Vagina (tissue), 2 donors: ENCODE measurements at regions not wholly inside any gene's neighbourhood (a gene's known extent, or its start where the extent isn't known, plus 50 kb on each side); places are given as distances from the start of the nearest gene placed in this dataset.

Experiments used
- DNase-seq, 2 donors: peaks; one replicate each; pipeline ENCODE4 v3.0.0-alpha.2; 2017; ENCODE audit errors: extremely low spot score in 2 of 2
- H3K27ac ChIP-seq: fragments of 200-600 bp; sonication (generic); one replicate; pipeline ENCODE4 v1.5.1; 2019
- H3K27me3 ChIP-seq: fragments of 200-600 bp; sonication (generic); one replicate; pipeline ENCODE4 v1.5.1; 2019
- H3K36me3 ChIP-seq, 2 donors: fragments of 200-600 bp; sonication (generic); one replicate each; pipeline ENCODE4 v1.5.1; 2017 to 2019
- H3K4me1 ChIP-seq: fragments of 200-600 bp; sonication (generic); one replicate; pipeline ENCODE4 v1.5.1; 2019
- H3K4me3 ChIP-seq, 2 donors: fragments of 200-600 bp; sonication (generic); 1 replicate in 1 of 2; 2 replicates in 1 of 2; pipeline ENCODE4 v1.5.1; 2016 to 2019
- H3K9me3 ChIP-seq: fragments of 200-600 bp; sonication (generic); one replicate; pipeline ENCODE4 v1.5.1; 2019
- POLR2A ChIP-seq, 2 donors: fragments of 450-650 bp; IDR thresholded peaks; one replicate each; pipeline ENCODE4 v1.6.1; 2017; ENCODE audit warnings: antibody characterized with exemption in 2 of 2, mild to moderate bottlenecking in 2 of 2, moderate library complexity in 2 of 2
- POLR2AphosphoS5 ChIP-seq, 2 donors: sonication (generic); formaldehyde crosslinking; IDR thresholded peaks; one replicate each; pipeline ENCODE4 v1.9.0; 2017; ENCODE audit warnings: antibody characterized with exemption in 2 of 2, mild to moderate bottlenecking in 2 of 2, low read depth in 1 of 2; ENCODE audit not compliant: insufficient read depth in 1 of 2
- intact Hi-C: fragments of 100-400 bp; cut with DNase I; formaldehyde crosslinking; loops from one replicate; pipeline ENCODE4 v1.15.1; 2023
- TF ChIP-seq, protein P1 (sequence below), 3 experiments: fragments of 450-650 bp in 2 of 3; fragments of 200-600 bp in 1 of 3; sonication (generic) in 1 of 3; IDR thresholded peaks; one replicate each; pipeline ENCODE4 v1.5.1; 2017 to 2019; ENCODE audit warnings: antibody characterized with exemption in 3 of 3, mild to moderate bottlenecking in 2 of 3, moderate library complexity in 2 of 3

- Histone ChIP-seq H3K27ac (no peak overlapping the region), H3K4me1 (no peaks in the 10 kb centered on the region), H3K9me3 (no peaks in the 10 kb centered on the region), H3K4me3 (no peak overlapping the region), H3K36me3 (no peaks in the 10 kb centered on the region), H3K27me3 (no peaks in the 10 kb centered on the region)
- intact Hi-C loops, result no loop called here
- TF ChIP-seq POLR2AphosphoS5 (IDR thresholded peaks at IDR 0.05; ENCODE audit: insufficient read depth in 1 of 2, low read depth in 1 of 2) (no peak), POLR2A (IDR thresholded peaks at IDR 0.05) (no peak)
- TF ChIP-seq, protein P1, sequence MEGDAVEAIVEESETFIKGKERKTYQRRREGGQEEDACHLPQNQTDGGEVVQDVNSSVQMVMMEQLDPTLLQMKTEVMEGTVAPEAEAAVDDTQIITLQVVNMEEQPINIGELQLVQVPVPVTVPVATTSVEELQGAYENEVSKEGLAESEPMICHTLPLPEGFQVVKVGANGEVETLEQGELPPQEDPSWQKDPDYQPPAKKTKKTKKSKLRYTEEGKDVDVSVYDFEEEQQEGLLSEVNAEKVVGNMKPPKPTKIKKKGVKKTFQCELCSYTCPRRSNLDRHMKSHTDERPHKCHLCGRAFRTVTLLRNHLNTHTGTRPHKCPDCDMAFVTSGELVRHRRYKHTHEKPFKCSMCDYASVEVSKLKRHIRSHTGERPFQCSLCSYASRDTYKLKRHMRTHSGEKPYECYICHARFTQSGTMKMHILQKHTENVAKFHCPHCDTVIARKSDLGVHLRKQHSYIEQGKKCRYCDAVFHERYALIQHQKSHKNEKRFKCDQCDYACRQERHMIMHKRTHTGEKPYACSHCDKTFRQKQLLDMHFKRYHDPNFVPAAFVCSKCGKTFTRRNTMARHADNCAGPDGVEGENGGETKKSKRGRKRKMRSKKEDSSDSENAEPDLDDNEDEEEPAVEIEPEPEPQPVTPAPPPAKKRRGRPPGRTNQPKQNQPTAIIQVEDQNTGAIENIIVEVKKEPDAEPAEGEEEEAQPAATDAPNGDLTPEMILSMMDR (IDR thresholded peaks at IDR 0.05), result no peak
- no peak for DNase-seq
Measured at GRCh38 chr16:9566099-9566498, 474.7 kb downstream of the HAPSTR1 start.

GRCh38 chr16:9567666-9568065 lies 476.2 kb downstream of the HAPSTR1 start:
- intact Hi-C loops, result no loop called here
- H3K9me3 ChIP-seq, result no peaks in the 10 kb centered on the region
- H3K4me1 ChIP-seq, result no peaks in the 10 kb centered on the region
- H3K4me3 ChIP-seq, result no peak overlapping the region
- TF ChIP-seq POLR2A (IDR thresholded peaks at IDR 0.05), result no peak
- no peaks in the 10 kb centered on the region for H3K27me3 ChIP-seq
- H3K36me3 ChIP-seq, result no peaks in the 10 kb centered on the region
- no peak for DNase-seq
- no peak overlapping the region for H3K27ac ChIP-seq

GRCh38 chr16:9568261-9568660 lies 476.8 kb downstream of the HAPSTR1 start:
- Histone ChIP-seq H3K27ac (no peak overlapping the region), H3K27me3 (no peaks in the 10 kb centered on the region), H3K4me1 (no peaks in the 10 kb centered on the region), H3K9me3 (no peaks in the 10 kb centered on the region), H3K4me3 (no peak overlapping the region), H3K36me3 (no peaks in the 10 kb centered on the region)
- TF ChIP-seq, protein P1 (IDR thresholded peaks at IDR 0.05), result no peak
- TF ChIP-seq POLR2AphosphoS5 (IDR thresholded peaks at IDR 0.05; ENCODE audit: insufficient read depth in 1 of 2, low read depth in 1 of 2) (no peak), POLR2A (IDR thresholded peaks at IDR 0.05) (no peak)
- DNase-seq, result no peak
- intact Hi-C loops, result no loop called here

DNA sequence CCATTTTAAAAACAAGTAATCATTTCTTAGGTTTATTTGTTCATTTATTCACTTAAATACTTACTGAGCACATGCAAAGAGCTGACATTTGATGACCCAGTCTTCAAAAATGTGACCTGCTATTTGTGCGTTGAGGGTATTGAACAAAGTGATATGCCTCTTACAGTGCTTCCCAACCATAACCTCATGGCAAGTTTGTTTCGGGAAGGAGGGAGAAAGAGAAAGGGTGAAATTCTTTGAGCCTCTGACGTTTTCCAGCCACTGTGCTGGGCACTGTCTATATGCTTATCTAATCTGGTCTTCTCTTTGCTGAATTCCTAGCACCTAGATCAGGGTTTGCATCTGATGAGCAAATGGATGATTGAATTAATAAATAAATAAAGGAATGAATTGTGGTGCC lies 479.1 kb downstream of the HAPSTR1 start:
- H3K27me3 ChIP-seq, result no peaks in the 10 kb centered on the region
- TF ChIP-seq POLR2AphosphoS5 (IDR thresholded peaks at IDR 0.05; ENCODE audit: insufficient read depth in 1 of 2, low read depth in 1 of 2), result no peak
- no peak for TF ChIP-seq POLR2A (IDR thresholded peaks at IDR 0.05)
- H3K4me1 ChIP-seq, result no peaks in the 10 kb centered on the region
- no peak overlapping the region for H3K27ac ChIP-seq
- no peak overlapping the region for H3K4me3 ChIP-seq
- H3K9me3 ChIP-seq, result no peaks in the 10 kb centered on the region
- no peak for DNase-seq
- intact Hi-C loops, result no loop called here
- no peaks in the 10 kb centered on the region for H3K36me3 ChIP-seq

DNA sequence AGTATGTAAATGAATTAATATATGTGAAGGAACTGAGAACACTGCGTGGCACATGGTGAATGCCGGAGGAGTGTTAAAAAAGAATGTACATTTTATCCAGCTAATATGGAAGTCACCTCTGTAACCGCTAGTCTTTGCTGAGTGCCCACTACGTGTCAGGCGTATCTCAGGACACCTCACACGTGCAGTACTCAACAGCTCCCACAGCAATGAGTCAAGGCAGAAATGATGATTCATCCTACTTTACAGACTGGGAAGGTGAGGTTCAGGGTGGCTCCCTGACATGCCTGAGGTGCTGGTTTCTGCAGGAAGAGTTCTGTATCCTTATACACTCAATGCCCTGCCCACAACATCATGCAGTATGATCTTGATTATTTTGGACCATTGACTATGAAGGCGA lies 487.0 kb downstream of the HAPSTR1 start:
- Histone ChIP-seq H3K27me3 (no peaks in the 10 kb centered on the region), H3K4me3 (no peak overlapping the region), H3K9me3 (no peaks in the 10 kb centered on the region), H3K36me3 (no peaks in the 10 kb centered on the region), H3K27ac (no peak overlapping the region), H3K4me1 (no peaks in the 10 kb centered on the region)
- TF ChIP-seq POLR2AphosphoS5 (IDR thresholded peaks at IDR 0.05; ENCODE audit: insufficient read depth in 1 of 2, low read depth in 1 of 2) (no peak), POLR2A (IDR thresholded peaks at IDR 0.05) (no peak)
- TF ChIP-seq, protein P1 (IDR thresholded peaks at IDR 0.05), result no peak
- DNase-seq, result no peak
- intact Hi-C loops, result no loop called here

DNA sequence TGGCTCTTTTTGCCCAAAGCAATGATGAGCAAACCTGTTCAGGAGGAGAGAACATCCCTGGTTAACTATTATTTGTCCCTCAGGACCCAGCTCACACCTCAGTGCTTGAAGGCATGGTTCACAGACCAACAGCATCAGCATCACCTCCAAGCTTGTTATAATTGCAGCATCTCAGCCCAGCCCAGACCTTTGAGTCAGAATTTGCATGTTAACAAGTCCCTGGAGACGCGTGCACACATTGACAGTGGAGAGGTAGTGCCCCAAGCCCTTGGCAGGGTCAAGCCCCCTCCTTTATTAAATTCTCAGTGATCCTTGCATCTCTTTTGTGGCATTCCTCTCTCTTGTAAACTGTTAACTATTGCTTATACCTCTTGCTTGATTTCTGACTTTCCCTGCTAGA lies 488.6 kb downstream of the HAPSTR1 start:
- no peak for DNase-seq
- no peaks in the 10 kb centered on the region for H3K36me3 ChIP-seq
- no peaks in the 10 kb centered on the region for H3K4me1 ChIP-seq
- intact Hi-C loops, result no loop called here
- TF ChIP-seq POLR2A (IDR thresholded peaks at IDR 0.05), result no peak
- TF ChIP-seq, protein P1 (IDR thresholded peaks at IDR 0.05), result no peak
- no peak for TF ChIP-seq POLR2AphosphoS5 (IDR thresholded peaks at IDR 0.05; ENCODE audit: insufficient read depth in 1 of 2, low read depth in 1 of 2)
- no peak overlapping the region for H3K4me3 ChIP-seq
- H3K27ac ChIP-seq, result no peak overlapping the region
- H3K27me3 ChIP-seq, result no peaks in the 10 kb centered on the region
- no peaks in the 10 kb centered on the region for H3K9me3 ChIP-seq
